Liver (tissue), 3 donors: ENCODE measurements at regions not wholly inside any gene's neighbourhood (a gene's known extent, or its start where the extent isn't known, plus 50 kb on each side); places are given as distances from the start of the nearest gene placed in this dataset.
"Not testable (repeated sequence)": the region's sequence is repeated elsewhere in the genome, so short reads cannot be mapped to it uniquely, and the experiment has no call there.

Experiments used
- ATF3 ChIP-seq: IDR thresholded peaks from 2 replicates; pipeline ENCODE4 v1.6.1; 2016; ENCODE audit warnings: antibody characterized with exemption
- CTCF ChIP-seq: fragments of 150-350 bp; IDR thresholded peaks from 2 replicates; pipeline ENCODE4 v1.5.1; 2017; ENCODE audit warnings: improper control_type of control experiment, low read depth, low read length; ENCODE audit not compliant: missing input control
- EGR1 ChIP-seq, 2 donors: IDR thresholded peaks; 2 replicates each; pipeline ENCODE4 v1.6.1; 2016 to 2018; ENCODE audit warnings: antibody characterized with exemption in 2 of 2, low read depth in 2 of 2
- FOXA2 ChIP-seq: IDR thresholded peaks from 2 replicates; pipeline ENCODE4 v1.6.1; 2016; ENCODE audit warnings: antibody characterized with exemption
- GABPA ChIP-seq, 2 donors: IDR thresholded peaks in 1 of 2; conservative IDR thresholded peaks in 1 of 2; 2 replicates each; pipeline ENCODE4 v1.6.1; 2016; ENCODE audit warnings: antibody characterized with exemption in 2 of 2, mild to moderate bottlenecking in 1 of 2, moderate library complexity in 1 of 2
- JUND ChIP-seq, 2 donors: IDR thresholded peaks; 2 replicates each; pipeline ENCODE4 v1.6.1; 2016; ENCODE audit warnings: antibody characterized with exemption in 2 of 2
- NR2F2 ChIP-seq: IDR thresholded peaks from 2 replicates; pipeline ENCODE4 v1.6.1; 2016; ENCODE audit warnings: antibody characterized with exemption
- TF ChIP-seq, protein P1 (sequence below): IDR thresholded peaks from 2 replicates; pipeline ENCODE4 v1.6.1; 2016; ENCODE audit warnings: antibody characterized with exemption
- TF ChIP-seq, protein P2 (sequence below): IDR thresholded peaks from 2 replicates; pipeline ENCODE4 v1.6.1; 2016; ENCODE audit warnings: antibody characterized with exemption
- donor health status: healthy.
- donor health status: healthy.

- not testable (repeated sequence) for TF ChIP-seq CTCF; EGR1 (IDR thresholded peaks at IDR 0.05; ENCODE audit: low read depth in 2 of 2); NR2F2; JUND (IDR thresholded peaks at IDR 0.05); FOXA2; ATF3; GABPA (IDR thresholded peaks at IDR 0.05 in 1 of 2, conservative IDR thresholded peaks at IDR 0.05 in 1 of 2)
- TF ChIP-seq, protein P1, sequence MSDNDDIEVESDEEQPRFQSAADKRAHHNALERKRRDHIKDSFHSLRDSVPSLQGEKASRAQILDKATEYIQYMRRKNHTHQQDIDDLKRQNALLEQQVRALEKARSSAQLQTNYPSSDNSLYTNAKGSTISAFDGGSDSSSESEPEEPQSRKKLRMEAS: not testable (repeated sequence)
- TF ChIP-seq, protein P2, sequence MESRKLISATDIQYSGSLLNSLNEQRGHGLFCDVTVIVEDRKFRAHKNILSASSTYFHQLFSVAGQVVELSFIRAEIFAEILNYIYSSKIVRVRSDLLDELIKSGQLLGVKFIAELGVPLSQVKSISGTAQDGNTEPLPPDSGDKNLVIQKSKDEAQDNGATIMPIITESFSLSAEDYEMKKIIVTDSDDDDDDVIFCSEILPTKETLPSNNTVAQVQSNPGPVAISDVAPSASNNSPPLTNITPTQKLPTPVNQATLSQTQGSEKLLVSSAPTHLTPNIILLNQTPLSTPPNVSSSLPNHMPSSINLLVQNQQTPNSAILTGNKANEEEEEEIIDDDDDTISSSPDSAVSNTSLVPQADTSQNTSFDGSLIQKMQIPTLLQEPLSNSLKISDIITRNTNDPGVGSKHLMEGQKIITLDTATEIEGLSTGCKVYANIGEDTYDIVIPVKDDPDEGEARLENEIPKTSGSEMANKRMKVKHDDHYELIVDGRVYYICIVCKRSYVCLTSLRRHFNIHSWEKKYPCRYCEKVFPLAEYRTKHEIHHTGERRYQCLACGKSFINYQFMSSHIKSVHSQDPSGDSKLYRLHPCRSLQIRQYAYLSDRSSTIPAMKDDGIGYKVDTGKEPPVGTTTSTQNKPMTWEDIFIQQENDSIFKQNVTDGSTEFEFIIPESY: not testable (repeated sequence)
These were observed 1323.6 kb upstream of the ALCAM start for GRCh38 chr3:104043001-104043543.
